ENCODE measurements at regions not wholly inside any gene's neighbourhood (a gene's known extent, or its start where the extent isn't known, plus 50 kb on each side); places are given as distances from the start of the nearest gene placed in this dataset.

- Histone ChIP-seq H4K8ac (replicated peaks; ENCODE audit: insufficient read length, low read depth, low read length) (no peak overlapping the region), H3K4ac (ENCODE audit: low read depth, low read length) (no peak overlapping the region), H3K79me2 (ENCODE audit: insufficient read depth, low read length) (no peaks in the 10 kb centered on the region), H4K5ac (ENCODE audit: insufficient read length, low read depth, low read length) (no peak overlapping the region), H3K14ac (ENCODE audit: insufficient read depth, low read length) (no peak overlapping the region), H2BK5ac (ENCODE audit: insufficient read length, low read length) (no peak overlapping the region), H3K4me1 (ENCODE audit: insufficient read depth, low read length) (peaks cover 2% of the 10 kb centered on the region; the same call in 1 of the 2 replicates), H3K9ac (ENCODE audit: extremely low read depth, insufficient read length, low read length) (no peak overlapping the region), H2BK20ac (ENCODE audit: low read depth, low read length, poor library complexity, severe bottlenecking) (no peak overlapping the region), H3K4me2 (ENCODE audit: insufficient read depth, insufficient read length, low read length) (no peak overlapping the region), H2BK120ac (ENCODE audit: low read depth, low read length, poor library complexity, severe bottlenecking) (no peak overlapping the region), H3K18ac (ENCODE audit: insufficient read length, low read depth, low read length) (no peak overlapping the region), H3K23ac (ENCODE audit: insufficient read length, low read depth, low read length) (no peak overlapping the region), H3K27ac (ENCODE audit: insufficient read length, low read depth, low read length) (no peak overlapping the region), H3K23me2 (ENCODE audit: insufficient read length, low read depth, low read length, poor library complexity, severe bottlenecking) (no peaks in the 10 kb centered on the region), H4K20me1 (ENCODE audit: control insufficient read depth, insufficient read depth, insufficient read length) (no peaks in the 10 kb centered on the region), H2BK12ac (ENCODE audit: insufficient read length, low read depth, low read length) (no peak overlapping the region), H2AFZ (ENCODE audit: low read length) (no peak overlapping the region), H4K91ac (ENCODE audit: insufficient read length, low read depth, low read length) (no peak overlapping the region), H3K9me3 (ENCODE audit: control insufficient read depth, low read depth, low read length) (no peaks in the 10 kb centered on the region), H3K27me3 (ENCODE audit: insufficient read depth, low read length) (no peaks in the 10 kb centered on the region), H2BK15ac (ENCODE audit: low read depth, low read length) (no peak overlapping the region), H3K56ac (ENCODE audit: insufficient read length, low read depth, low read length) (no peak overlapping the region), H2AK5ac (ENCODE audit: insufficient read length, low read length) (no peak overlapping the region), H3K79me1 (ENCODE audit: insufficient read depth, low read depth, low read length, poor library complexity, severe bottlenecking) (no peaks in the 10 kb centered on the region), H3T11ph (ENCODE audit: low read length) (no peak overlapping the region)
- no peaks in the 10 kb centered on the region; the same call in 1 of the 2 replicates for H3K27me3 Mint-ChIP-seq (ENCODE audit: low read depth)
- no CpG with 5 or more reads among the region's 3 CpGs for WGBS (ENCODE audit: extremely low coverage, insufficient read length, low lambda C conversion rate)
- no peak for TF ChIP-seq CTCF (conservative IDR thresholded peaks at IDR 0.05)
- no peaks in the 10 kb centered on the region for H3K36me3 Mint-ChIP-seq (ENCODE audit: insufficient read depth in 1 of 3, low read depth in 3 of 3)
- no peak for DNase-seq
- H3K4me3 Mint-ChIP-seq, result no peak overlapping the region
- no peak overlapping the region for H3K27ac Mint-ChIP-seq
- peaks cover 6 to 9% of the 10 kb centered on the region in 2 experiments; a peak in 3 of 4 replicates for H3K4me1 Mint-ChIP-seq
- 0 out of 5 replicates have a peak, but pooled peaks cover 2 to 3% of the 10 kb centered on the region in 2 experiments for H3K9me3 Mint-ChIP-seq
These were observed 698.6 kb upstream of the MDGA2 start for GRCh38 chr14:48373981-48374380.

All from H9 (cell line).